IMR-90 (cell line): ENCODE measurements at regions not wholly inside any gene's neighbourhood (a gene's known extent, or its start where the extent isn't known, plus 50 kb on each side); places are given as distances from the start of the nearest gene placed in this dataset.

Experiments
- BHLHE40 ChIP-seq: fragments of 150-350 bp; IDR thresholded peaks from 2 replicates; pipeline ENCODE4 v1.6.1; 2016; ENCODE audit warnings: mild to moderate bottlenecking, low read depth, low read length
- CEBPB ChIP-seq: IDR thresholded peaks from 2 replicates; pipeline ENCODE4 v1.6.1; 2012; ENCODE audit warnings: low read depth, low read length, improper control_type of control experiment
- FOS ChIP-seq: fragments of 150-350 bp; IDR thresholded peaks from 2 replicates; pipeline ENCODE4 v1.6.1; 2016; ENCODE audit warnings: low read depth, low read length
- POLR2A ChIP-seq: IDR thresholded peaks from 2 replicates; pipeline ENCODE4 v1.6.1; 2012; ENCODE audit warnings: mild to moderate bottlenecking, low read depth, low read length
- RCOR1 ChIP-seq: IDR thresholded peaks from 2 replicates; pipeline ENCODE4 v1.6.1; 2012; ENCODE audit warnings: mild to moderate bottlenecking, low read length, improper control_type of control experiment; ENCODE audit not compliant: insufficient replicate concordance
- RFX5 ChIP-seq: IDR thresholded peaks from 2 replicates; pipeline ENCODE4 v1.8.0; 2012; ENCODE audit warnings: low read depth, mild to moderate bottlenecking, low read length, moderate library complexity
- TF ChIP-seq, protein P1 (sequence below): conservative IDR thresholded peaks from 2 replicates; pipeline ENCODE4 v1.5.1; 2012; ENCODE audit warnings: mild to moderate bottlenecking, low read depth, low read length, improper control_type of control experiment

DNA sequence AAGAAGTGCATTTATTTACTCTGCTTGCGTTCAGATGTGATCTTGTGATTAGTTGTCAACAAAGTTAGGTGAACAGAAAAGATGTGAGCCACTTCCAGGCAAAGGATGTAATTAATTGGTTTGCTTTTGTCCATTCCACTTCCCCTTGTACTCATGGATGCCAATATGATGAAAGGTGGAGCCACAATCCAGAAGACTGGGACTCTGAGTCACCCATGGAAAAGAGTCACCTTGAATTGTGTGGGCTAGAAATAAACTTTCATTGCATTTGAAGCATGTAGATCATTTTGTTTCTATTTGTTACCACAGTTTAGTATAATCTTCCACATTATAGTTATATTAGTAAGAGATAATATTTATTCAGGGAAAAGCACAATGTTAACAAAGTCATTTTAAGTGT lies 684.2 kb downstream of the LTN1 start:
- TF ChIP-seq RCOR1 (no peak), FOS (peak; percentile 34; the same call in 1 of the 2 replicates), BHLHE40 (no peak), POLR2A (no peak), CEBPB (peak; percentile 48; the same call in 1 of the 2 replicates), RFX5 (no peak)
- TF ChIP-seq, protein P1, sequence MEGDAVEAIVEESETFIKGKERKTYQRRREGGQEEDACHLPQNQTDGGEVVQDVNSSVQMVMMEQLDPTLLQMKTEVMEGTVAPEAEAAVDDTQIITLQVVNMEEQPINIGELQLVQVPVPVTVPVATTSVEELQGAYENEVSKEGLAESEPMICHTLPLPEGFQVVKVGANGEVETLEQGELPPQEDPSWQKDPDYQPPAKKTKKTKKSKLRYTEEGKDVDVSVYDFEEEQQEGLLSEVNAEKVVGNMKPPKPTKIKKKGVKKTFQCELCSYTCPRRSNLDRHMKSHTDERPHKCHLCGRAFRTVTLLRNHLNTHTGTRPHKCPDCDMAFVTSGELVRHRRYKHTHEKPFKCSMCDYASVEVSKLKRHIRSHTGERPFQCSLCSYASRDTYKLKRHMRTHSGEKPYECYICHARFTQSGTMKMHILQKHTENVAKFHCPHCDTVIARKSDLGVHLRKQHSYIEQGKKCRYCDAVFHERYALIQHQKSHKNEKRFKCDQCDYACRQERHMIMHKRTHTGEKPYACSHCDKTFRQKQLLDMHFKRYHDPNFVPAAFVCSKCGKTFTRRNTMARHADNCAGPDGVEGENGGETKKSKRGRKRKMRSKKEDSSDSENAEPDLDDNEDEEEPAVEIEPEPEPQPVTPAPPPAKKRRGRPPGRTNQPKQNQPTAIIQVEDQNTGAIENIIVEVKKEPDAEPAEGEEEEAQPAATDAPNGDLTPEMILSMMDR, result no peak
